ENCODE measurements at regions not wholly inside any gene's neighbourhood (a gene's known extent, or its start where the extent isn't known, plus 50 kb on each side); places are given as distances from the start of the nearest gene placed in this dataset.

DNA sequence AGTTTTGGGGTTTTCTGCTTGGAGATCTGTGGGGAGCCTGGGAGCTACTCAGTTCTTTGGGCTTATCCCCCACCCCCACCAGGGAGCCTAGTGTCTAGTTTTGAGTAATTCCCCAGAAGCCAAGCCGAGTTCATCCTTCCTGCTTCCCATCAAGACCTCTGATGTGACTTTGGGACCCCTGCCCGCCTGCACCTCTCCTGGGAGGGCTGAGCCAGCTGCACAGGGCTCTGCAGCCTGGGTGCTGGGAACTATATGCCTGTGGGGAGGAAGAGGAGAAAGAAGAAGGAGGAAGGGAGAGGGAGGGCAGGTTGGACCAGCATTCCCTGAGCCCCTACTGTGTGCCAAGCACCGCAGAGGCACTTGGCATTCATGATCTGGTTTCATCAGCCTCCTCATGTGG lies 178.9 kb downstream of the TMEM132E start:
- Histone ChIP-seq H2AFZ (ENCODE audit: low read depth, low read length) (no peak overlapping the region), H3F3A (ENCODE audit: insufficient read depth, low read length, poor library complexity, severe bottlenecking) (no peaks in the 10 kb centered on the region), H3K9me3 (ENCODE audit: low read length) (no peaks in the 10 kb centered on the region), H3K79me2 (replicated peaks; ENCODE audit: insufficient read depth, low read length) (no peaks in the 10 kb centered on the region), H3K9me2 (ENCODE audit: insufficient read depth, low read length) (no peaks in the 10 kb centered on the region), H3K27ac (ENCODE audit: low read length) (no peak overlapping the region), H3K27me3 (ENCODE audit: insufficient read depth, low read depth, low read length) (no peaks in the 10 kb centered on the region), H3K36me3 (ENCODE audit: insufficient read depth, low read length) (no peaks in the 10 kb centered on the region), H3K4me2 (ENCODE audit: low read length) (no peak overlapping the region), H3K9ac (ENCODE audit: low read length) (no peak overlapping the region), H4K20me1 (ENCODE audit: insufficient read depth) (no peaks in the 10 kb centered on the region), H3K4me3 (ENCODE audit: low read length) (no peak overlapping the region)
- TF ChIP-seq REST (IDR thresholded peaks at IDR 0.05; ENCODE audit: borderline replicate concordance), result no peak
- TF ChIP-seq RAD21 (conservative IDR thresholded peaks at IDR 0.05), result no peak
- no peak for TF ChIP-seq POLR2AphosphoS5 (IDR thresholded peaks at IDR 0.05)
- TF ChIP-seq TAF1 (IDR thresholded peaks at IDR 0.05; ENCODE audit: low read depth), result no peak
- TF ChIP-seq CTCF (IDR thresholded peaks at IDR 0.05; ENCODE audit: poor library complexity, severe bottlenecking), result no peak
- TF ChIP-seq SMC3 (conservative IDR thresholded peaks at IDR 0.05; ENCODE audit: poor library complexity), result no peak
- no peak for TF ChIP-seq EP300 (conservative IDR thresholded peaks at IDR 0.05; ENCODE audit: poor library complexity, severe bottlenecking)
- no peak for TF ChIP-seq EZH2 (IDR thresholded peaks at IDR 0.05; ENCODE audit: borderline replicate concordance, insufficient read depth, low read length, poor library complexity, severe bottlenecking)
- no peak for TF ChIP-seq MXI1 (conservative IDR thresholded peaks at IDR 0.05; ENCODE audit: poor library complexity, severe bottlenecking)

DNA sequence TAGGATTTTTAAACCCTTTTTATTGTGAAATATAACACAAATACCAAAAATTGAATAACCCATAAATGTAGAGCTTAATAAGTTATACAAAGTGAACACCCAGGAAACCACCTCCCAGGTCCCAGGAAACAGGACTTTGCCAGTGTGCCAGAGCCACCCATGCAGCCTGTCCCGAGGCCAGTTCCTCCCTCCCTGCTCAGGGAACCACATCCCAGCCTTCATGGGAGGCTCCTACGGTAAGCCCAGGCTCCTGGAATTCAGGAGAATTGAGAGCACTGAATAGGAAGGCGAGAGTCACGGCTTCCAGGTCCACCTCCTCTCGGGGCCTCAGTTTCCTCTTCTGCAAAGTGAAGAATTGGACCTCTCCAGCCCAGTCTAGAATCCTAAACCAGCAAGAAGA lies 178.2 kb downstream of the TMEM132E start:
- Histone ChIP-seq H3K27me3 (ENCODE audit: insufficient read depth, low read depth, low read length) (no peaks in the 10 kb centered on the region), H3K9ac (ENCODE audit: low read length) (no peak overlapping the region), H2AFZ (ENCODE audit: low read depth, low read length) (no peak overlapping the region), H3K9me3 (ENCODE audit: low read length) (no peaks in the 10 kb centered on the region), H3K9me2 (ENCODE audit: insufficient read depth, low read length) (no peaks in the 10 kb centered on the region), H3K4me3 (ENCODE audit: low read length) (no peak overlapping the region), H3F3A (ENCODE audit: insufficient read depth, low read length, poor library complexity, severe bottlenecking) (no peaks in the 10 kb centered on the region), H3K27ac (ENCODE audit: low read length) (no peak overlapping the region), H3K79me2 (replicated peaks; ENCODE audit: insufficient read depth, low read length) (no peaks in the 10 kb centered on the region), H3K36me3 (ENCODE audit: insufficient read depth, low read length) (no peaks in the 10 kb centered on the region), H4K20me1 (ENCODE audit: insufficient read depth) (no peaks in the 10 kb centered on the region), H3K4me2 (ENCODE audit: low read length) (no peak overlapping the region)
- TF ChIP-seq CTCF (IDR thresholded peaks at IDR 0.05; ENCODE audit: poor library complexity, severe bottlenecking), result no peak
- TF ChIP-seq POLR2AphosphoS5 (IDR thresholded peaks at IDR 0.05), result no peak
- TF ChIP-seq SMC3 (conservative IDR thresholded peaks at IDR 0.05; ENCODE audit: poor library complexity), result no peak
- no peak for TF ChIP-seq EP300 (conservative IDR thresholded peaks at IDR 0.05; ENCODE audit: poor library complexity, severe bottlenecking)
- no peak for TF ChIP-seq MXI1 (conservative IDR thresholded peaks at IDR 0.05; ENCODE audit: poor library complexity, severe bottlenecking)
- TF ChIP-seq REST (IDR thresholded peaks at IDR 0.05; ENCODE audit: borderline replicate concordance), result no peak
- TF ChIP-seq RAD21 (conservative IDR thresholded peaks at IDR 0.05), result no peak
- no peak for TF ChIP-seq TAF1 (IDR thresholded peaks at IDR 0.05; ENCODE audit: low read depth)

Data from neural cell (in vitro differentiated cells).